ENCODE measurements at regions not wholly inside any gene's neighbourhood (a gene's known extent, or its start where the extent isn't known, plus 50 kb on each side); places are given as distances from the start of the nearest gene placed in this dataset.

DNA sequence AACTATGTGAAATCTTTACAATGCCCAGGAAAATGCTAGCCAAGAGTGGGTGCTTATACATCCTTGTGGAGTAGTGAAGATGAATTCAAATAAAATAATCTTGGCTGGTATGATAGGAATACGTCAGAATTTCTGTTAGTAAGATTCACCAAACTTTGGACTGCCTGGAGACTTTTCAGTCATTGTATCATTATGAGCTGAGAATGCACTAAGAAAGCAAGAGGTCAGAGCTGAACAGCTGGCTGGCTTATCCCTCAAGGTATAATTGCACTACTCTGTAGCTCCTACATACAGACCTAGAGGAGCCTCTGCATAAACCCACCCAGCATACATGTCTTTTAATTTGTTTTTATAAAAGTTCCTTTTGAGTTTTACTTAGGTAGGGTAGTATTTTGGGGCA is 568.5 kb upstream of the RIOK2 start:
- DNase-seq (ENCODE audit: extremely low read depth in 1 of 11, low read depth in 9 of 11, low spot score in 4 of 11): no peak

- no peak for DNase-seq (ENCODE audit: extremely low read depth in 1 of 11, low read depth in 9 of 11, low spot score in 4 of 11)
Measured at GRCh38 chr5:97752871-97753270, 569.8 kb upstream of the RIOK2 start.

GRCh38 chr5:97762483-97762882 is 579.4 kb upstream of the RIOK2 start:
- DNase-seq (ENCODE audit: extremely low read depth in 1 of 11, low read depth in 9 of 11, low spot score in 4 of 11): no peak

- DNase-seq (ENCODE audit: extremely low read depth in 1 of 11, low read depth in 9 of 11, low spot score in 4 of 11): no peak
Measured at GRCh38 chr5:97764700-97765099, 581.7 kb upstream of the RIOK2 start.

DNA sequence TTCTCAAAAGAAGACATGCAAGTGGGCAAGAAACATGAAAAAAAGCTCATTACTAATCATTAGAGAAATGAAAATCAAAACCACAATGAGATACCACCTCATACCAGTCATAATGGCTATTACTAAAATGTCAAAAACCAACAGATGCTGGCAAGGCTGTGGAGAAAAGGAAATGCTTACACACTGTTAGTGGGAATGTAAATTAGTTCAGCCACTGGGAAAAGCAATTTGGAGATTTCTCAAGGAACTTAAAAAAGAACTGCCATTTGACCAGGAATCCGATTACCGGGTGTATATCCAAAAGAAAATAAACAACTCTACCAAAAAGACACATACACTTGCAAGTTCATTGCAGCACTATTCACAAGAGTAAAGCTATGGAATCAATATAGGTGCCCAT is 595.4 kb upstream of the RIOK2 start:
- DNase-seq (ENCODE audit: extremely low read depth in 1 of 11, low read depth in 9 of 11, low spot score in 4 of 11): no peak

GRCh38 chr5:97788369-97788768 is 605.3 kb upstream of the RIOK2 start:
- no peak for DNase-seq (ENCODE audit: extremely low read depth in 1 of 11, low read depth in 9 of 11, low spot score in 4 of 11)

DNA sequence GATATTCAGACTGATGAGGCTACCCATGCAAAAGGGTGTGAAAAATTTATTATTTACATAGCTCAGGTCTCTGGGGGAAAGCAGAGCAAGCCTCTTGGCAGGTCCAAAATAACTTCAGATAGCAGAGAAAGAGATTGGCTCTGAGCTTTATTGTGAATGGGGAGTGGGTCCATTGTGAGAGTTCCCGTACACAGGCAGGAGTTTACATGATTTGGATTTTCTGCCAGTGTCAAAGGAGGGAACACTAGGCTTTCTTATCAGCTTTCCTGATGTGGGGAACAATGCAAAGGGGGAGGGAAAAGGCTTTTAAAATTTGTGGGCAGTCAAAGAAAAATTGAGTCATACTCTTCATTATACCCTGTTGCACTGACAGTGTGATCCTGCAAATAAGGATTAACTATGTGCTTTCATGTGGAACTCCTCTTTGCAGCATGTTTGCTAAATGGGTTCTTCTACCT is 615.0 kb upstream of the RIOK2 start:
- DNase-seq (ENCODE audit: extremely low read depth in 1 of 11, low read depth in 9 of 11, low spot score in 4 of 11): no peak

DNA sequence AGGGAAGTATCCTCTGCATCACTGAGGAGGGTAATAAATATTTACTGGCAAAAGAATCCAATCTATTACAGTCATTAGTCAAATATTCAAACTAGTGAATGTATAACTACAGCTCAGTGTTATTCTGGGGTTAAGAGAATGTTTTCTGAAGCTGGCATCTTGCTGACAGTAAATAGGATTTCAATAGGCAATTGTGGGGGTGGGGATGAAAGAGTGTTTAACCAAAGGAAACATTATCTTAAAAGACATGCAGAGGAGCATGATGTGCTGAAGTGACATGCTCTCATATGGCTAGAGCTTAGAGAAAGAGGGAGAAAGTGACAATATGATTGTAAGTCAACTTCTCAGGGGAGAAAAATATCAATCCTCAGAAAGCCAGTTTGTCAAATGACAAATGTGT is 618.4 kb upstream of the RIOK2 start:
- no peak for DNase-seq (ENCODE audit: extremely low read depth in 1 of 11, low read depth in 9 of 11, low spot score in 4 of 11)

DNA sequence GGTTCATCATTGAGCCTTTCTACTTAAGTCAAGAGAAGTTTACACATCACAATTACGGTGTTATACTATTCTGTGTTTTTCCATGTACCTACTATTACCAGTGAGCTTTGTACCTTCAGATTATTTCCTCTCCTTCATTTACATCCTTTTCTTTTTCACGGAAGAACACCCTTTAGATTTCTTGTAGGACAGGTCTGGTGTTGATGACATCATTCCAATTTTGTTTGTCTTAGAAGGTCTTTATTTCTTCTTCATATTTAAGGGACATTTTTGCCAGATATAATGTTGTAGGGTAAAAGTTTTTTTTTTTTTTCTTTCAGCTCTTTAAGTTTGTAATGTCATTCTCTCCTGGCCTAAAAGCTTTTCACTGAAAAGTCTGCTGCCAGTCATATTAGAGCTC is 637.1 kb upstream of the RIOK2 start:
- no peak for DNase-seq (ENCODE audit: extremely low read depth in 1 of 11, low read depth in 9 of 11, low spot score in 4 of 11)

- DNase-seq (ENCODE audit: extremely low read depth in 1 of 11, low read depth in 9 of 11, low spot score in 4 of 11): no peak
Measured at GRCh38 chr5:97832645-97833296, 649.7 kb upstream of the RIOK2 start.

GRCh38 chr5:97834561-97834960 is 651.5 kb upstream of the RIOK2 start:
- DNase-seq (ENCODE audit: extremely low read depth in 1 of 11, low read depth in 9 of 11, low spot score in 4 of 11): no peak

DNA sequence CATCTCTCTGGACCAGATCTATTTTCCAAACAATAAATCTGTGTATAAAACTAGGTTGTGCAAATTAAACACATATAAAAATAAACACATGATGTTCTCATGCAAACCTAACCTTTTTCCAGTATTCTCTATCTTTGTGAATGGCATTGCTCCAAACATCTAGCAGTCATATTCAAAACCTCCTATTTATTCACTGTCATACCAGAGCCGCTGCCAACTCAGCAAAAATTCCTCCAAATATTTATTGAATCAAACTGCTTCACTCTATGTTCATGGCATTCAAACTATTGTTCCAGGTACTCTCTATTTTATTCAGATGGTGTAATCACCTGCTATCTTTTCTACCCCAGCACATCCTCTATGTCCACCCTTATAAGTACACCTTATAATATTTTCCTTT is 652.1 kb upstream of the RIOK2 start:
- no peak for DNase-seq (ENCODE audit: extremely low read depth in 1 of 11, low read depth in 9 of 11, low spot score in 4 of 11)

DNA sequence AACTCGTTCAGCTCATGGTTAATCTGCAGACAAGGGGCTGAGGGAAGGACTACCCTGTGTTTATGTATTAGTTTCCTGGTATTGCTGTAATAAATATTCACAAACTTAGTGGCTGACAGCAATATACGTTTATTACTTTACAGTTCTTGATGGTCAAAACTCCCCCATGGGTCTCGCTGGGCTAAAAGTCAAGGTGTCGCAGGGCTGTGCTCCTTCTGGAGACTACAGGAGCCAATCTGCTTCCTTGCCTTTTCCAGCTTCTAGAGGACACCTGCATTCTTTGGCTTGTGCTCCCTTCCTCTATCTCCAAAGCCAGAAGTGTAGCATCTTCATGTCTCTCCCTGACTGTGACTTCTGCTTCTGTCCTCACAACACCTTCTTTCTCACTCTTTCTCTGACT is 653.8 kb upstream of the RIOK2 start:
- no peak for DNase-seq (ENCODE audit: extremely low read depth in 1 of 11, low read depth in 9 of 11, low spot score in 4 of 11)

DNA sequence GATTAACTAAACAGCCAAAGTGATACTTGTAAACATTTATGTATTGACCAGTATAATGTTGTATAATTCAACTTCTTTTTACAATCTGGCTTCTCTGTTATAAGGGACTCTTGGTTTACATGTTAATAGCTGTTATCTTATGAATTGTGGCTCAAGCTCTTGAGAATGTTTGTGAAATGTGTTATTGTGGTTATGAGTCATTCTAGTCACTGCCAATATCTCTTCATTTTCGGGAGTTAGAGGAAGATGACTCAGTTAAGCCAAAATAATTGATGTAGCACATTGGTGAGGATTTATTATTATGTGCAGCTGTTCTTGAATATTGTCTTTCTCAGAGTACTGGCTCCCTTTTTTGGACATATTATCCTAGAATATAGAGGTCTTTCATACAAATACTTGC is 655.2 kb upstream of the RIOK2 start:
- no peak for DNase-seq (ENCODE audit: extremely low read depth in 1 of 11, low read depth in 9 of 11, low spot score in 4 of 11)

- no peak for DNase-seq (ENCODE audit: extremely low read depth in 1 of 11, low read depth in 9 of 11, low spot score in 4 of 11)
Measured at GRCh38 chr5:97839341-97840086, 656.5 kb upstream of the RIOK2 start.

DNA sequence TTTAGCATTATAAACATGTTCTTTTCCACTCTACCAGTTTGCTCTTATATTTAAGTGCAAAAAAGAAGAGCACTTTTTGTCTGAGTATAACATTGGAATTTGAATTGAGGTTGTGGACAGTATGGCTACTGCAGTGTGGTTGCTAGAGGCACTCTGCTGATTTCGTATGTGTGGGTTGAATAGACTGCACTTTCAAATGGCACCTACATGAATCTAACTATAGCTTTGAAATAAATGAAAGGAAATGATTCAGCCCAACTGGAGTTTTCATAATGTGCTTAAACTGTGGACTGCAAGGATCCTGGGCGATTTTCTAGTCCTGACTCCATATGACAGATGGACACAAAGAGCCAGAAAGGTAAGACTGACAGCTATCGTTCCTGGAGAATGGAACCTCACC is 657.6 kb upstream of the RIOK2 start:
- no peak for DNase-seq (ENCODE audit: extremely low read depth in 1 of 11, low read depth in 9 of 11, low spot score in 4 of 11)

GRCh38 chr5:97842687-97843086 is 659.6 kb upstream of the RIOK2 start:
- no peak for DNase-seq (ENCODE audit: extremely low read depth in 1 of 11, low read depth in 9 of 11, low spot score in 4 of 11)

DNA sequence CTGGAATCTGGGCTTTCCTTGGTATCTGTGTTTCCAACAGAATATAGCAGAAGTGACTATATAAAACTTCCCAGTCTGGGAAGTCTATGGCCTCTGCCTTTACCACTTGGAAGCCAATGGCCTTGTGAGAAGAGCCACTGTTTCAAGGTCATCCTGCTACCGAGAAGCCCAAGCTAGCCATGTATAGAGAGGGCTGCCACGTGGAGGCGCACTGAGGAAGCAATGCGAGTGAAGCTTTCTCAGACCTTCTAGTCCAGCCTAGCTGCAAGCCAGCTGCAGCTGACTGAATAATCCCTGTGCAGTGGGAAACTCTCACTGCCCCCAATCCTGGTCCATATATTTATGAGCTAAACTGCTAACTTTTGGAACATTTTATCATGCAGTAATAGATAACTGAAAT is 661.8 kb upstream of the RIOK2 start:
- DNase-seq (ENCODE audit: extremely low read depth in 1 of 11, low read depth in 9 of 11, low spot score in 4 of 11): no peak

GRCh38 chr5:97846643-97847042 is 663.6 kb upstream of the RIOK2 start:
- no peak for DNase-seq (ENCODE audit: extremely low read depth in 1 of 11, low read depth in 9 of 11, low spot score in 4 of 11)

DNA sequence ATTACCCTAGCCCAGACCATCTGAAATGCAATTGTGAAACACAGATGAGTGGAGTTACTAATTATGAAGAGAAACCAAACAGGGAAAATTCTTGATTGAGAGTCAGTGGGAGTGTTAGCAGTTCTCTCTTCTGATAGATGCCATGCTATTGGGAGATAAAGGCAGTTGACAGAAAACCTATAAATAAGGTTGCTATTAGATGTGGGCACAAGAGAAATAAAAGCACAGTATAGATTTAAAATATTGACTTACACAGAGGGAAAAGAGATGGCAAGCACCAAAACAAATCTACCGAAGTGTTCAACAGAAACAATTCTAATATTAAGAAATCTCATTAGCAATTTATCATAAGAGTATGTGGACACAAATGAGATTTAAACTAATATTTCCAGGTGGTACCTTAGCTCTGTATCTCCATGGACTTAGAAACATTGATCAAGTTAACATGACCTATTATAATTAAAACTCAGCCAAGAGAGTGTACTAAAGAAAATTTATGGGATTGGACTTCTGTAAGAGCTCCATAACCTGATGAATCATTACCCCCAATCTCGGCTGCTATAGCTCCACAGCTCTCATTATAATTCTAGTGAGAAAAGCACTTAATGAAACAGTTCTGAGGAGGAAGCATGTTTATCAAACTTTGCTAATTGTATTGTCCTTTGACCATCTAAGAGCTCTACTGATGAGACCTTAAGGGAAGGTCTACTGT is 665.0 kb upstream of the RIOK2 start:
- DNase-seq (ENCODE audit: extremely low read depth in 1 of 11, low read depth in 9 of 11, low spot score in 4 of 11): no peak
